ENCODE measurements at regions not wholly inside any gene's neighbourhood (a gene's known extent, or its start where the extent isn't known, plus 50 kb on each side); places are given as distances from the start of the nearest gene placed in this dataset.

GRCh38 chr5:120016717-120017382, 387.5 kb downstream of the FAM170A start:
- DNase-seq: no peak

GRCh38 chr5:120017513-120017912, 388.2 kb downstream of the FAM170A start:
- no peak for DNase-seq

- no peak for DNase-seq
Observed at GRCh38 chr5:120035181-120035580, 405.8 kb downstream of the FAM170A start.

DNA sequence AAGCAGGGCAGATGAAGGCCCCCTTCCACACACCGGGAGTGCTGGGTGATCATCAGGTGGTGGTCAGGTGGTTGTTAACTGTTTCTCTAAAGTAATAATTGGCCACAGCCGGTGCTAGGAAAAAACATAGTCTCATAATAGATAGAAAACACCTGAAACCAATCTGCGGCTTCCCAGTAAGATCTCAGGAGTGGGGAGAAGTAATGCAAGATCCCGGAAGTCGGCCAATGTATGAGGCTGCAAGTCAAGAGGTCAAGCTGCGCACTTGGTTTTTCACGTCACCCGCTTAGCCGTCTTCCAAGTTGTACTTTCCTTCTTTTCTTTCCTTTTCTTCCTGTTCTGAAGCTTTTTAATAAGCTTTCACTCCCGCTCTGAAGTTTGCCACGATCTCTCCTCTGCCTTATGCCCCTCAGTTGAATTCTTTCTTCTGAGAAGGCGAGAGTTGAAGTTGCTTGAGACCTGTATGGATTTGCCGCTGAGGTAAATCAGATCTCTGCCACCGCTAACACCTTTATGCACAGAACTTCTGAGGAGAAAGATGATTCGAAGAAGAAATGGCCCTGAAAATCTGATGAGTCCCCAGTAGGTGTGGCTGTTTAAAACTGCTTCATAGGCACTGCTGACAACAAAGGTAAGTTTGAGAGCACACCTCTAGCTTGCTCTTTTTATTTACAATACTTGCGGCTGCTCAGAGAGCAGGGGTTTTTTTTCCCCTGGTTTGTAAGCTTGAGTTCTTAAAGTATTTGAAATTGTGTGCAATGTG, 406.6 kb downstream of the FAM170A start:
- DNase-seq: no peak

GRCh38 chr5:120037451-120037850, 408.1 kb downstream of the FAM170A start:
- DNase-seq: no peak

GRCh38 chr5:120039111-120039510, 409.8 kb downstream of the FAM170A start:
- no peak for DNase-seq

DNA sequence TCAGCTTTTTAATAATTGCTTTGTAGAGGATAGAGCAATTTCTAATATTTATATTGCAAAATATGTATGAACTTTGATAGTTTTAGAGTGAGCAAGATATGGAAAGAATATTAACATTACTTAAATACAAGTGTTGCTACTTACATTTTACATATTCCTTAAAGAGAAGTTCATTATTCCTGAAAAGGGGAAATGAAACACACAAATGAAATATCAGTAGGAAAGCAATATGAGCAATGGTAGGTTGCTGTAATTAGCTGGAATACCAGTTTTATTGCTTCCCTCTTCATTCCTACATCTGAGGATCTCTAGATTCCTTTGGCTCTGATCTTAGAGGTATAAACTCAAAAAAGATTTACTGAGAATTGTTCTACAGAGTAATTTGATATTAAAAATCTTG, 414.1 kb downstream of the FAM170A start:
- no peak for DNase-seq

DNA sequence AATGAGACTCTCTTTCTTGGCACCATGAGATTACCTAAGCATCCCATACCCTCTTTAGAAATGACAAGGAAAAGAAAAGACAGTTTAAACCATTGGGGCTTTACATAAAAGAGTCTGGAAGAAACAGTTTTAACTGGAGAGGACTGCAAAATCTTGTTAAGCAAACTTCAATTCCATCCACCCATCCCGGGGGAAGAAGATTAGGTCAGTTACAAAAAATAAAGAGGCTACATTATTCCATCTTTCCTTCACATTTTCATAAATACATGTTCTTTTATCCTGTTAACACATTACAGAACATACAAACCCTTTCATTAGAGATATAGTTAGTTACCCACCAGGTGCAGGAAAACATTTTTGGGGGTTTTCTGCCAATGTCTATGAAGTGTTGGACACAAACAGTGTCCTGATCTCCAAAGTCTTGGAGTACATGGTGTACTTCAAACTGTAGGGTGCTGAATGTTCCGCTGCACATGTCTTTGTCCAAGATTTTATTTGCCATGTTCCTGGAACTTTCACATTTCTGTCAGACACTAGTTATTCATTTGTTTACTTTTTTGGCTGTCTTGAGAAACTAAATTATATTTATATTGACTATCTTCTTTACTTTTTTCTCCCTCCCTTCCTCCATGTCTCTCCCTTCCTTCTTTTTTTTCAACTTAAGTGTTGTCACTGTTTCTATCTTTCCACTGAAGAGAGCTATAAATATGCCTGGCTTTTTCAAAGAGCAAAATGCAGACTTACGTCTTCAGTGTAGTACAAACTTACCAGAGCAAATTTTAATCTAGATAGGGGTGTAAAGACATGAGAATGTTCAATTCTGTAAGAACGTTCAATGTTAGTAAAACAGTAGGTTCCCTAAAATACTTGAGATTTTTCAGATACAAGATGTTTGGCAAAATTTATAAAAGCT, 410.9 kb upstream of the PRR16 start:
- DNase-seq: no peak

- DNase-seq: no peak
Observed at GRCh38 chr5:120053841-120054240, 410.3 kb upstream of the PRR16 start.

DNA sequence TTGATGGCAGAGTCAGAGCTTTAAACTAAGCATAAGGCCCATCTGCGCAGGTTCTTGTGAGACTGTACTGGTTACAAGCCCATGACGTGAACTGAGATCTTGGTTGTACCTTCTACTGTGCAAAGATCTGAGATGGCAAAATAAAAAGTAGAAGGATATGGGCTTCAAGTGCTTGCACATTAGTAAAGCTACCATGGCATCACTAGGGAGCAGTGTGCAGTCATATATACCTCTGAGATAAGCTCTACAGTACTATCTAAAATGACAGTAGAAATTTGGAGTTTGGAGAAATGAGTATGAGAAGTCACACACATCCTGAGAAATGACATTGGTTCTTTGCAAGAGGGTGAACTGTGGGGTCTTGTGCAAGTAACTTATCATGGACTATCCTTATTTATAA, 408.2 kb upstream of the PRR16 start:
- DNase-seq: no peak

- DNase-seq: no peak
Observed at GRCh38 chr5:120062515-120062917, 401.6 kb upstream of the PRR16 start.

DNA sequence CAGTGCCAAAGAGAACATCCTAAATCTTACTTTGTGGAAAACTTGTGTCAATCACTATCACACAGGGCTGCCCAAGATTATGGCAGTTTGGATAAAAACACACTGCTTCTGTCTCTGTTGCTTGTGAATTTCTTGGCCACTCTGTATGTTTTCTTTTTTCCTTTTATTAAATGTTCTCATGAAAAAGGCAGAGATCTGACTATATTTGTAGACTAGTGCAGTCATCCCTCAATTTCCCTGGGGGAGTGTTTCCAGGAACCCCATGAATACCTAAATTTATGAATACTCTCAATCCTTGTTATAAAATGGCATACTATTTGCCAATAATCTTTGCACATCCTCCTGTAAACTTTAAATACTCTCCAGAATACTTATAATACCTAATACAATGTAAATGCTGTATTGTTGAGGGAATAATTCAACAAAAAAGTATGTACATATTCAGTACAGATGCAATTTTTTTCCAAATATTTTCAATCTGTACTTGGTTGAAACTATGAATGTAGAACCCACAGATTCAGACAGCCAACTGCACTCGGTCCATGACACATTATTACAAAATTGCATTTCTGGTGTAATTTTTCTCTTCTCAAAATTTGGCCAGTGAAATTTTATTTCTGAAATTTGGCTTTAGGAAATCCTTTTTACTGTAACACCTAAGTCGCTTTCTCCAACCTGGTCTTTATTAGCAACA, 391.9 kb upstream of the PRR16 start:
- no peak for DNase-seq

DNA sequence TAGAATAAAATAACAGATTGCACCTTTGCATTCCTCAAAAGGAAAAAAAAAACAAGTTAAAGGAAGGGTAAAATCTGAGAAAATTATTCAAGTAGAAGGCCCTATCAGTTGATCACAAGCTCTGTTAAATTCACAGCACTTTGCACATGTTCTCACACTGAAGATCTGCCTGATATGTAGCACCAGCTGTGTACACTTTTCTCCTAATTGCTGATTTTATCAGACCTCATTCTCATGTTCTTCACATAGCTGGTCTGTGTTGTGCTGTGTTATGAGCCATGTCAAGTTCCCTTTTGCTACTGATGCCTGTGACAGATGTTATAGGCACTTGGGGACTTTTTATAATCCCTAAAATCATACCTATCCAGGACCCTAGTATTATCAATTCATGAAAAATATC, 390.4 kb upstream of the PRR16 start:
- no peak for DNase-seq

GRCh38 chr5:120080781-120081180, 383.3 kb upstream of the PRR16 start:
- no peak for DNase-seq

- DNase-seq: no peak
Observed at GRCh38 chr5:120082316-120083068, 381.6 kb upstream of the PRR16 start.

DNA sequence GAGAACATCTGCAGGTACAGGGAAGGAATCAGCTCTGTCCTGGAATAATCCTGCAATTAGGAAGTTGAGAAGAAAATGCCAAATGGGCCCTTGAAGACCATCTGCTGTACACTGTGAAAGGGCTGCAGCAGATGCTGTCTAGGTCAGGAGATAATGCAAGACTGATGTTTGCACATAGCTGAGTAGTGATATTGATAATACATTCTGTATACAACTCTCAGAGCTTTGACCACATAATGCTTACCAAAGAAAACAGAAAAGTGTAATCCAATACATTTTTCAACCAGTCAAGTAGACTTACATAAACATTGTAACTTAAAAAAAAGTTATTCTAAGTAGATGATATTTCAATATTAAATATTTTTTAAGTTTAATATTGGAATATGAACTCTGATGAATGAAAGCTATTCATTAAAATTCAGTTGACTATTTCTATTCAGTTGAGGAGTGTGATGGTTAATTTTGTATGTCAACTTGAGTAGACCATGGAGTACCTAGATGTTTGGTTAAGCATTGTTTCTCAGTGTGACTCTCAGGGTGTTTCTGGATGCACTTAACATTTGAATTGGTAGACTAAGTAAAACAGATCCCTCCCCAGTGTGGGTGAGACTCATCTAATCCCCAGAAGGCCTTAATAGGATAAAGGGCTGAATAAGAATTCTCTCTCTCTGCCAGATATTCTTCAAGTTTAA, 380.1 kb upstream of the PRR16 start:
- DNase-seq: no peak

GRCh38 chr5:120084543-120084870, 379.6 kb upstream of the PRR16 start:
- no peak for DNase-seq

DNA sequence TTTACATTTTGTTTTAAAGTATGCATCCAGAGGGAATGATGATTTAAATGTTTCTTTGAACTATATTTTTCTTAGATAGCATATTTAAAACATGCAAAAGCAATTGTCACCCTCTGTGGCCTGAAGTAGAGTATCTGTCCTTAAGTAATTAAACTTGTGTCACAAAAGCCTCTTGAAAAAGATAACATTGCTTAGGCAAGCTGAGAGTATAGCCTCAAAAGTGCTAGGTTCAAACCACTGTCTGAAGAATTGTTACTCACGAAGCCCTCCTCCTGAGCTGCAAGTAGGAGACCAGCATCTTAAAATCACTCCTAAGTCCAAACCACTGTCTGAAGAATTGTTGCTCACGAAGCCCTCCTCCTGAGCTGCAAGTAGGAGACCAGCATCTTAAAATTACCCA, 378.0 kb upstream of the PRR16 start:
- no peak for DNase-seq

- DNase-seq: no peak
Observed at GRCh38 chr5:120088412-120088811, 375.7 kb upstream of the PRR16 start.

DNA sequence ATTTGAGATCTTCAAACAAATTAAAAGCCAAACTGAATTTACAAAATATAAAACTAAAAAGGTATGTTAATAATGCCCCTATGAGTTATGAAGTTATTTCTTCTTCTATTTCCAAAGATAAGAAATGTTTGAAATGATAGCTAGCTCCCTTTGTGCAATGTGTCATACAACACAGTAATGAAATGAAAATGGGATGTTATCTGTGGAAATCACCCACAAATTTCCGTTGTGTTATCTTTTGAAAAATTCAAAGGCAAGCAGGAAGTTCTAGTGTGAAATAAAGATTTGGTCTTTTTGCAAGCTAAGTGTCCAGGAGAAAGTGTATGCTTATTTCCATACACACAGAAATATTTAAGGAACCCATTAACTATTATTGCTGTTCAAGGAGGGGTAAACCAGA, 375.3 kb upstream of the PRR16 start:
- DNase-seq: no peak

DNA sequence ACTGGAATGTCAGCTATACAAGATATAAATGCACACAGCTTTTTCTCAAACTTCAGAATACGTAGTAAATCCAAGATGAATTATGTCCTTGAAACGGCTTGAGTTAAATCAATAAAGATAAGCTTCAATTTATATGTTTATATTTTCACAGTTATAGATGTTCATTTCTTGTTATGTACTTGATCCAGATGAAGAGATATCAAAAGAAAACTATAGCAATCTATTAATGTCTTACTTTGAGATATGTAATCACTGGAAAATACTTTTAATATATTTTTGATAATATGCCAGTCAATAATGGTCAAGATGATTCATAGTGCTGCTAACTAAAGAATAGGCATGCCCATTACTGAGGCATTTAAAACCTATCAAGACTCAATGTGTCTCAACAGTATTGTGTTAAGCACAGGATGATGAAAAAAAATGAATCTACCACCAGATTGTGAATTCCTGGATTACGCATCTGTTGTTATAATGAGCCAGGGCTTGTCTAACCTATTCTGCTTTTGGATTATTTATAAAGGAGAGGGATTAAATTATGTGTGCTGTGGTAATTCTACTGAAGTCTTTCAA, 372.6 kb upstream of the PRR16 start:
- no peak for DNase-seq

All from CD4-positive, alpha-beta T cell treated with Interleukin-17A for 4 hours (primary cell).